22Rv1 (cell line): ENCODE measurements at regions not wholly inside any gene's neighbourhood (a gene's known extent, or its start where the extent isn't known, plus 50 kb on each side); places are given as distances from the start of the nearest gene placed in this dataset.

Experiments used
- H3K27ac ChIP-seq: fragments of 450-650 bp; 2 replicates; pipeline ENCODE4 v1.5.1; 2017
- CTCF ChIP-seq: fragments of 450-650 bp; IDR thresholded peaks from 2 replicates; pipeline ENCODE4 v1.5.1; 2017; ENCODE audit warnings: mild to moderate bottlenecking
- ZFX ChIP-seq: fragments of 450-650 bp; IDR thresholded peaks from 2 replicates; pipeline ENCODE4 v1.6.1; 2017; ENCODE audit warnings: antibody characterized with exemption, borderline replicate concordance

- no peak overlapping the region for H3K27ac ChIP-seq
- TF ChIP-seq CTCF: 0 out of 2 replicates have a peak, but pooled peaks have one; percentile 13
- TF ChIP-seq ZFX: no peak
These were observed 172.2 kb upstream of the DDHD1 start for GRCh38 chr14:53325176-53325806.

- TF ChIP-seq CTCF: no peak
- TF ChIP-seq ZFX: no peak
- H3K27ac ChIP-seq: no peak overlapping the region
These were observed 163.4 kb upstream of the DDHD1 start for GRCh38 chr14:53316504-53316903.

- no peak overlapping the region for H3K27ac ChIP-seq
- no peak for TF ChIP-seq ZFX
- TF ChIP-seq CTCF: no peak
These were observed 157.3 kb upstream of the DDHD1 start for GRCh38 chr14:53310412-53310811.

- TF ChIP-seq CTCF (no peak), ZFX (no peak)
- H3K27ac ChIP-seq: no peak overlapping the region
These were observed 153.8 kb upstream of the DDHD1 start for GRCh38 chr14:53306911-53307310.

- TF ChIP-seq CTCF (peak; percentile 88), ZFX (no peak)
- no peak overlapping the region for H3K27ac ChIP-seq
These were observed 153.2 kb upstream of the DDHD1 start for GRCh38 chr14:53306267-53306721.

GRCh38 chr14:53304726-53305381 is 151.7 kb upstream of the DDHD1 start:
- no peak overlapping the region for H3K27ac ChIP-seq
- TF ChIP-seq ZFX (no peak), CTCF (no peak)

- no peak overlapping the region for H3K27ac ChIP-seq
- TF ChIP-seq ZFX (no peak), CTCF (peak; percentile 83)
These were observed 143.0 kb upstream of the DDHD1 start for GRCh38 chr14:53295985-53296582.
